ENCODE measurements at regions not wholly inside any gene's neighbourhood (a gene's known extent, or its start where the extent isn't known, plus 50 kb on each side); places are given as distances from the start of the nearest gene placed in this dataset.

DNA sequence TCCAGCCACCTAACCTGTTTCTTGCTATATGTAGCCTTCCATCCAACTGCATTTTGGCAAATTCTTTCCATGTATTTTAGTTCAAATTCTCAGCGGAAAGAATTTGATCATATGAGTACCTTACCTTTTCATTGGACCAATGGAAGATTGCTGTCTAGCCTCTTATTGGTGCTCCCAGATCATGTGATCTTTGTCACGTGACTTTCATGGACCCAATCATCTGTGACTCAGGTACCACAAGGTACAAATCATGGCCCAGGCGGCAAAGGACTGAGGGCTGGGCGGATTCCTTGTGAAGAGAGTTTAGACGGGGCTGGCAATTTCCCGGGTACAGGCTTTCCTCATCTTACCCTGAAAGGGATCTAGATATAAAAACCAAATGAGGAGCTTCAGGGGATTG is 85.9 kb upstream of the TBX20 start:
- DNase-seq (ENCODE audit: low spot score), result no peak

- DNase-seq (ENCODE audit: low spot score), result no peak
Observed at GRCh38 chr7:35336444-35336843, 82.5 kb upstream of the TBX20 start.

DNA sequence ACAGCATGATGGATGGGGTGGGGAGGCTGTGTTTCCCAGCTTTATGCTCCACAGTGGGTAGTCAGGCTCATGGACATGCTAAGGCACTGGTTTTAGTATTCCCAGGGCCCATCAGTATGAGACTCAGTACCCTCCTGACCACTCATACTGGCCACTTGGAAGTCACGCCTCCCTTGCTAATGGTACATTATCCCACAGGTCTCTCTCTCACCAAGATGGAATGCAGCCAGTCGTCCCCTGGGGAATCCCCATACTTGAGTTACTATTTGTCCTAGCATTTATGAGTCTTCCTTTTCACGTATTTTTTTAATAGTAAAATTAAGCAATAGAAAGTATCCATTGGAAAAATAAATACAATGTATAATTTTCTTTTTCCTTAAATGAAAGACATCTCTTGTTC is 80.6 kb upstream of the TBX20 start:
- DNase-seq (ENCODE audit: low spot score), result no peak

DNA sequence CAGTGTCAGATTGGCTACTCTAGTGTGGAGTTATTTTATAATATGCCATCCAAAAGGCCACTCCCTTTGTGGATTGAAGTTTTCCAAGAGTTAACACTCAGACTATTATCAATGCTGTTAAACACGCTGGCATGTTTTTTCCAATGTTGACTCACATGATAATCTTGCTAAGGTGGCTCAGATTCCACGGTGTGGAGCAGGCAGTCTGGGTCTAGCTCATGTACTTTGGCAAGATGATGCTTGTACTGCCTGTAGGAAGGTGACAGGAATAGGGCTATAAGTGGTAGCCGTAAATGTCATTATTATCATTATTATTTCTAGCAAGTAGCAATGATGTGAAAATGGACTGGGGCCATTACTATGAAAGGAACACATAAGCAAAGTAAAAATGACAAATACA is 79.4 kb upstream of the TBX20 start:
- no peak for DNase-seq (ENCODE audit: low spot score)

DNA sequence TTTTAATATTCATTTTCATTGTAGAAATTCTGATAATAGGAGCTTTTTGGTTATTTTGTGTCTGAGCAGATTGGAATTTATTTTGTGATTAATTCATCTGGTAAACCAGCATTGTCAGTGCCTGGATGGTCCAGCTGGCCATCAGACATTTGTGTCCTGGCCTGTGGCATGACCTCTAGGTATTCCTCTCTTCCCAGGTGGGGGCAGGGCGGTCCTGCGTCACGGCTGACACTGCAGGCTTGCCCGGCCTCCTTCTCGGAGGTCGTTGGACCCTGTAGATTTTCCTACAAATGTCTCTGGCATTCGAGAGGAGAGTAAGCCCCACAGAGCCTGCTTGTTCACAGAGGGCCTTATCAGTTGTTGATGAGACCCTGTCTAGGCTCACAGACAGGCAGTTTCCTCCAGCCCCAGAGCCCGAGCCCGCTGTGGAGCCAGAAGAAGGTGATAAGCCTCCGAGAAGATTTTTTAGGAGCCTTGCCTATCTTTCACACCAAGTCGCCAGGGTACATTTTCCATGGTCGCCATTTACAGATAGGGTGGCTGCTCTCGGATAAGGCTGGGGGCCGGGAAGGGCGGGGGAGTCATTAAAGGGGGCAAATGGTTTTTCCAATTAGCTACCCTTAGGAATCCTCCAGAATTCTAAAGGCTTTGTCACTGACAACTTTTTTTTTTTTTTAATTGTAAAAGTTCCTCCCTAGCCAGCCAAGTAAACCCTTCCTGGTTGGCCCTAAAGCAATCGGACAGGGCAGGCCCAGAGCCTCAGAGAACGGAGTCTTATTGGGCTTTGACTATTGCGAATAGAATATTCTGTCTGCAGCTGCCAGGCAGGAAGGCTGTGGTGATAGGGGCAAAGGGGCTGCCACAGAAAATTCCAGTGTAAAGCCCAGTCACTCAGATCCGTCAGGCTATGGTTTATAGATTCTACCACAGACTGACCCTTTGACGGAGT is 78.1 kb upstream of the TBX20 start:
- no peak for DNase-seq (ENCODE audit: low spot score)

DNA sequence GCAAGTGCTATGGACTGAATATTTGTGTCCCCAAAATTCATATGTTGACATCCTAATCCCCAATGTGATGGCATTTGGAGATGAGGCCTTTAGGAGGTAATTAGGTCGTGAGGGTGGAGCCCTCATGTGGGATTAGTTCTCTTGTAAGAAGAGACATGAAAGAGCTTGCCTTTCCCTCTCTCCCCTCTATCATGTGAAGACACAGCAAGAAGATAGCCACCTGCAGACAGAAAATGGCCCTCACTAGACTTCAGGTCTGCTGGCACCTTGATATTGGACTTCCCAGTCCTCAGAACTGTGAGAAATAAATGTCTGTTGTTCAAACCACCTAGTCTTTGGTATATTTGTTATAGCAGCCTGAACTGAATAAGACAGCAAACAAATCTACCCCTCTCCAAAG is 75.1 kb upstream of the TBX20 start:
- no peak for DNase-seq (ENCODE audit: low spot score)

- DNase-seq (ENCODE audit: low spot score), result no peak
Observed at GRCh38 chr7:35319606-35320005, 65.7 kb upstream of the TBX20 start.

GRCh38 chr7:35316549-35316948 is 62.6 kb upstream of the TBX20 start:
- no peak for DNase-seq (ENCODE audit: low spot score)

DNA sequence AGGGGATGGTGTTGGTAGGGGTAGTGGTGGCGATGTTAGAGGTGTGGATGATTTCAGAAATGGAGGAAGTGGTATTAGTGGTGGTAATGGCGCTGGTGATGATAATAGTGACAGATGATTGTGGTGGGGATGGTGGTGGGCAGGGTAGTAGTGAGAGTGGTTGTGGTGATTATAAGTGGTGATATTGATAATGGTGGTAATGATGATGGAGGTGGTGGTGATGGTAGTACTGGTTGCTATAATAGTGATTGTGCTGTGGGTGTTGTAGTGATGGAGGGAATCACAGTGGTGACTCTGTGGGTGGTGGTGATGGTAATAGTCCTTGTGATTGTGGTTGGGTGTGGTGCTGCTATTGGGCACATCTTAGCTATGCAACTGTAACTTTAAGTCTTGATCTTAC is 61.6 kb upstream of the TBX20 start:
- DNase-seq (ENCODE audit: low spot score), result no peak

- no peak for DNase-seq (ENCODE audit: low spot score)
Observed at GRCh38 chr7:35314354-35314753, 60.5 kb upstream of the TBX20 start.

GRCh38 chr7:35313575-35313974 is 59.7 kb upstream of the TBX20 start:
- DNase-seq (ENCODE audit: low spot score), result no peak

All from HT-29 (cell line).